GM18498 (cell line): ENCODE measurements at regions not wholly inside any gene's neighbourhood (a gene's known extent, or its start where the extent isn't known, plus 50 kb on each side); places are given as distances from the start of the nearest gene placed in this dataset.
"Not testable (repeated sequence)": the region's sequence is repeated elsewhere in the genome, so short reads cannot be mapped to it uniquely, and the experiment has no call there.

Experiments
- ATAC-seq: cut with Tn5 transposase; IDR thresholded peaks from one replicate; pipeline ENCODE4 v1.9.1; 2021; ENCODE audit warnings: mild to moderate bottlenecking, moderate library complexity; ENCODE audit not compliant: unreplicated experiment

DNA sequence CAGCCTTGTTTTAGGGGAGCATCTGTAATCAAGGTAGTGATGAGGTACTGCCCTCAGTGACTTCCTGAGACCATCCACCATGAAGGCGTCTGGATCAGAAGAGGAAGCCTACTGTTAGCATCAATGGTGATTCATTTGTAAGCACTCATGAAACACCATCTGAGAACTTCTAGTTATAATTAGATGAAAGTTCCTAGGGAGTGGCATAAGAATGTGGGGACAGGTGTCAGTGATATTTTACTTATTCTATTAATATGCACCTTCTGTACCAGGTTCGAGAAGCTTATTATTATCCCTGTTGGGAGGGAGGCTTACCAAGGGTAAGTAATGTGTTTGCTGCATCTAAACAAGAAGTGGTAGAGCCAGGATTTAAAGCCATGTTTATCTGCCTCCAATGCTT lies 295.8 kb upstream of the TBL1XR1 start:
- no peak for ATAC-seq

- ATAC-seq: no peak
Observed at GRCh38 chr3:177494216-177494615, 296.9 kb upstream of the TBL1XR1 start.

GRCh38 chr3:177495566-177495965 lies 298.3 kb upstream of the TBL1XR1 start:
- no peak for ATAC-seq

DNA sequence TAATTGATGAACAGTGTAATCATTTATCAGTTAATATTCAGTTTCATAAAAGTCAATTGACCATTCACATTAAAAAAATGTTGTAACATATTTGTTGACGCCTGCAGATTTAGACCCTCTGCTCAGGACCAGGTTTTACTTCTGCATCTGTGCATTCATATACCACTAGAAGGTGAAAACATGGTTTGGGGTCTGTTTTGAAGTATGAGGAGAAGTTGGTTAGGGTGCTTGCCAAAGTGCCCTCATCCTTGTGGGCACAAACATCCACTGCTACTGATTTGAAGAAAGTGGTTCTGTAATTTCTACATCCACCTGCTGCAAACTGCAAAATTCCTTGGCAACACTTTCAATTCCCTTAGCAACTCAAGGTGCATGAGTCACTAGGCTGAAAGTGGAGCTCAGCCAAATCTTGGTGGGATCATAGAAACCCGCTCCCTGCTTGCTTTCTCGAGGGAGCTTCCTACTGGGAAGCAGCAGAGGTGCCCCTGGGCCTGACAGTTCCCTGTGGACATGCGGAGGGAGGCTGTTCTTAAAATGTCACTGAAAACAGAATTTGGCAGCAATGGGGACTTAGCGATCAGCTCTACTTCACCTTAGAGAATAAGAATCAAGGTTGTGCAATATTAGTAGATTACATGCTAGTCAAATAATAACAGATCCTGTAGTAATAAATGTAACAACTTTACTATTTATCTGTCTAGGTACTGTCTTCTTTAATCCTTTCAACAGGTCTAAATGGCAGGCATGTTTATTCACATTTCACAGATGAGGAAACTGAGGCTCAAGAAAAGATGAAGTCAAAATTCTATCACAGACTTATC lies 301.0 kb upstream of the TBL1XR1 start:
- no peak for ATAC-seq

DNA sequence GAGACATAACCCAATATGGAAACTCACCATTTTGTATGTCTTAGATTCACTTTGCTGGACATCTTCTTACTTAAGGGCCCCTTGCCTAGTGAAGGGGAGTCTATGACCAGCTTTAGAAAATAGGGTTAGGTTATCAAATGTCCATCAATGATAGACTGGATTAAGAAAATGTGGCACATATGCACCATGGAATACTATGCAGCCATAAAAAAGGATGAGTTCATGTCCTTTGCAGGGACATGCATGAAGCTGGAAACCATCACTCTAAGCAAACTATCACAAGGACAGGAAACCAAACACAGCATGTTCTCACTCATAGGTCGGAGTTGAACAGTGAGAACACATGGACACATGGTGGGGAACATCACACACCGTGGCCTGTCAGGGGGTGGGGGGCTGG lies 301.8 kb upstream of the TBL1XR1 start:
- ATAC-seq: not testable (repeated sequence)

GRCh38 chr3:177499779-177500423 lies 302.6 kb upstream of the TBL1XR1 start:
- no peak for ATAC-seq

DNA sequence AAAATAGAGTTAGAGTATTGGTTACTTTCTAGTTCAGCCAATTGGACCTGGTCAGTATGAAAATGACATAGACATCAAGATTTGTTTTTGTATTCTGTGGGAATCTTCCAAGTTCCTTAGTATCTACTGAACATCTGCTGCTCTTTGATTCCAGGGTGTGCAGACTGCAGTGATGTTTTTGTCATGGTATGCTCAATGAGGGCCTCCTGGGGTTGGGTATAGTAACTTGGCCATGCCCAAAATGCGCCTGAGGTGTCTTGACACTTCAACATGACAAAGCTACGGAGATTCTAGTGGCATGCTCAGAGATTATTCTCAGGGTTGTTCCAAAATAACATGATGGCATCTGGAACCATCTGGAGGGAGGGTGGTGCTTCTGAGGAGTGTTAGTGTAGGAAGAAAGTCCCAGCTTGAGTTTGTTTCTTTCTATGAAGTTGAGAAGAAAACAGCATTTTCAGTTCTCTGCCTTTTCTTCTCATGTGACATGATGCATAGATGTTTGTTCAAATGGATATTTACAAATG lies 313.5 kb upstream of the TBL1XR1 start:
- ATAC-seq: no peak

DNA sequence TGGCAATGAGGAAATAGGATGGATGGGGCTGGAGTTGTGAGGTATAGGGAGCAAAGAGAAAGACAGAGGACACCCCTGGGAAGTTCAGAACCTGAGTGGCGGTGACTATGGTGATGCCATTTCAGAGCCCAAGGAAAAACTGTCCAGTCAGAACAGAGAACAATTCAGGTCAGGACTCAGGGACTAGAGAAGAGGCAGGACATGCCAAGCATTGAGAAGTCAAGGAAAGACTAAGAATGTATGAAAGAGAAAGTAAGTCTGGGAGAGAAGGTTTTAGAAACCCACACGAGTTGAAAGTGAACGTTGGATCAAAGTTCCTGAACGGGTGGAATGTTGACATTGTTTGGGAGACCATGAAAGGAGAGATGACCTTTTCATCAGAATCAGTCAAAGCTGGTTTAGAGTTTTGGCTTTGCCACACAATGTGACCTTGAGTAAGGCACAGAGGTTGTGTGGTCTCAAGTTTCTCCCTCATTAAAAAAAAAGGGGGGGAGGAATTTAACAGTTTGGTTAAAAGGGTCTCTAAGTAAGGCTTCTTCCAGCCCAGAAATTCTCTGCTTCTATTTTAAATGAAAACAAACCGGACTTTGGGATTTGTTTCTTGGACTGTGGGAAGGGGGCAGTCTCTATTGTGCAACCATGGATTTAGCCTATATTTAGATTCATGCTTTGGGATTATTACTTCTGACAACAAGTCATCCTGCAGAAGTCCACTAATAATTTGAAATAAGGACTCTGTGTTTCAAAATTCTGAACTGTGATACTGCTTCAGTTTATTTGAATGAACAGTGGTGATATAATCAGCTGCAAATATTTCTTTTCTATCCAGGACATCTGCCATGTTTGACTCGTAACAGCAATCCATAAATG lies 315.9 kb upstream of the TBL1XR1 start:
- ATAC-seq: no peak

- ATAC-seq: no peak
Observed at GRCh38 chr3:177513815-177514610, 316.7 kb upstream of the TBL1XR1 start.

DNA sequence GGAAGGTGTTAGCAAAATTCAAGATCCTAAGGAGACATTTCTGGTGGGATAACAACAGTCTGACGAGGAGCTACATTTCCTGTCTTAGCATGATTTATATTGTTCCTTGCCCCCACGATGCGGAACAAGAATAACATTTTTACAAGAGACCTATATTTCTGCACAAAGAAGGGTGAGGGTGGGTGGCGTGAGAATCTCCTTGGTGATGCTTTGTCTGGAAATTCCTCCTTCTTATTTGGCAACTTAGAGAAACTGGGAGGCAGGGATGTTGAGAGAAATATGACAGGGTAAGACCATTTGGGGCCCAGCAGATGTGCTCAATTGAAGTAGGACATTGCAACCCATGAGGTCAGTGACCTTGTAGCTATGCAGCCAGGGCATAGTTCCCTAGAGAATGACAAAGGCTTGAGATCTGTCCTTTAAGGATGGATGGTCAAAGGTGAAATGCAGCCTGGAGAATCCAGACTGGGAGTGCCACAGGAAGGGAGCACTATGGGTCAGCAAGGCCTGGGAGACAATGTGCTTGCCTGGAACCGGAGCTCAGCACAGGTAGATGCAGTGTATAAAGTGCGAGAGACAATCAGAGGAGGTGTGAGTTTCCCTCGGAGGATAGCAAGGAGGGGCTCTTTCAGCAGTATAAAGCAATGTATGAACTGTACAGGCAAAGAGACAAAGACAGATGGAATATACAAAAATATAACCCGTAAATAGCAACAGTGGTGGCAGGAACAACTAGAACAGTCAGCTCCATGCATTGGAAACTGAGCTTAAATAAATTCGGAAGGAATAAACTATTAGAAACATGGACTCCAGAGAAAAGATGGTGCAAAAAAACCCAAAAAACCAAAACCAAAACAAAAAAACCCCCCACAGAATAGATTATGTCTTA lies 317.6 kb upstream of the TBL1XR1 start:
- no peak for ATAC-seq

GRCh38 chr3:177515786-177516157 lies 318.5 kb upstream of the TBL1XR1 start:
- ATAC-seq: no peak

GRCh38 chr3:177516158-177517011 lies 319.1 kb upstream of the TBL1XR1 start:
- ATAC-seq: no peak

- no peak for ATAC-seq
Observed at GRCh38 chr3:177517906-177518305, 320.6 kb upstream of the TBL1XR1 start.

- ATAC-seq: no peak
Observed at GRCh38 chr3:177519588-177519987, 322.3 kb upstream of the TBL1XR1 start.

DNA sequence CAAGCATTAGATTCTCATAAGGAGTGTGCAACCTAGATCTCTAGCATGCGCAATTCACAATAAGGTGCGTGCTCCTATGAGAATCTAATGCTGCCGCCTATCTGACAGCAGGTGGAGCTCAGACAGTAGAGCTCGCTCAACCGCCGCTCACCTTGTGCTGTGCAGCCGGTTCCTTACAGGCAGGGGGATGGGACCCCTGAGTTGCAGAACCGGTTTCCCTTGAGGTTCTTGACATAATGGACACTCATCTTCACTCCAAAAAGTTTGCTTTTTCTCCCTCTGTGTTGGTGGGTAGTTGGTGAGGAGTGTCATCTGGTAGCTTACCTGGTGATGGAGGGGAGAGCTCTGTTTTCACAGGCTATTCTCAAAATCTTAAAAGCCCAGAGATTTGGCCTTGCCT lies 324.0 kb upstream of the TBL1XR1 start:
- no peak for ATAC-seq

DNA sequence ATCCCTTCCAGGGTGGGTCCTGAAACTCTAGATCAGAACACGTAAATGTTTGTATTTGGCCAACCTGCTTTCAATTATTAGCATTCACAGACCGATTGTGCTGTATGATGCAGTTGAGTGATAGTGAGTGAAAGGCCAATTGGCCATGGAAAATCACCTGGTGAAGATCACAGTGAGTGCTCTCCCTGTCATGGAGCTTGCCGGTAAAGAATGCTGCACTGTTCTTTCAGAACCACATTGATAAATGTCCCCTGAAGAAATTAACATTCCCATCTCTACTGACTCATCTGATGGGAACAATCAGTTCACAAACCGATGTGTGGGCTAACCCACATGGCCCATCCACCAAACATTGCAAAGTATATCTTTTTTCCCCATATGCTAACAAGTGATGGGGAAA lies 324.8 kb upstream of the TBL1XR1 start:
- no peak for ATAC-seq

DNA sequence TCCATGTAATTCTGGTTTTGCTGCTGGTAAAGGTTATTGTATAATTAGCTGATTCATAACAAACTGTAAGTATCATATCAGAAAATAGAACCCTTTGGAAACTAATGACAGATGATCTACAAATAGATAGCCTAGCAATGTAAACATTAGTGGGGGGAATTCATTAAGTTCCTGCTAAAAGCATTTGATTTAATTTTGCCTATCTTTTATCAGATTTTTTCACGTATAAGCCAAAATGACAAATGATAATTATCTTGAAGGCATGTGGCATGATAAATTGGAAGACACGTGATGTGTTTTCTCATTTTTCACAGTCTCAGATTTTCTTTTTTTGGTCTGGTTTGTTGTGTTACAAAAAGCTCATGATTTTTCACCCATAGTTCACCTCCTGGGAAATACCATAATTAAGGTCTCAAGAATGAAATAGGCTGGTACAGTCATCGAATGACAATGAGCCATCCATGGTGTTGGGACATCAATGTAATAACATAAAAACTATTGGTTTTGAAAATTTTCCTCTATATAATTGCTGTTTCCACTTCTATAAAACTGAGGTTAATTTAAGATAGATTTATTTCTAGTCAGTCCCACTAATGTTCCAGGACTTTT lies 325.9 kb upstream of the TBL1XR1 start:
- no peak for ATAC-seq

- ATAC-seq: no peak
Observed at GRCh38 chr3:177523872-177524438, 326.7 kb upstream of the TBL1XR1 start.
